Gastrocnemius medialis (tissue), 4 donors: ENCODE measurements at regions not wholly inside any gene's neighbourhood (a gene's known extent, or its start where the extent isn't known, plus 50 kb on each side); places are given as distances from the start of the nearest gene placed in this dataset.

Experiments used
- POLR2A ChIP-seq, 2 donors: fragments of 450-650 bp; IDR thresholded peaks; one replicate each; pipeline ENCODE4 v1.6.1; 2017; ENCODE audit warnings: antibody characterized with exemption in 2 of 2, mild to moderate bottlenecking in 2 of 2, moderate library complexity in 2 of 2
- TF ChIP-seq, protein P1 (sequence below), 5 experiments: fragments of 450-650 bp in 3 of 5; fragments of 200-600 bp in 2 of 5; sonication (generic) in 2 of 5; IDR thresholded peaks in 4 of 5; conservative IDR thresholded peaks in 1 of 5; 1 replicate in 4 of 5; 2 replicates in 1 of 5; pipeline ENCODE4 v1.5.1; 2016 to 2019; ENCODE audit warnings: antibody characterized with exemption in 5 of 5, mild to moderate bottlenecking in 3 of 5, moderate library complexity in 3 of 5

DNA sequence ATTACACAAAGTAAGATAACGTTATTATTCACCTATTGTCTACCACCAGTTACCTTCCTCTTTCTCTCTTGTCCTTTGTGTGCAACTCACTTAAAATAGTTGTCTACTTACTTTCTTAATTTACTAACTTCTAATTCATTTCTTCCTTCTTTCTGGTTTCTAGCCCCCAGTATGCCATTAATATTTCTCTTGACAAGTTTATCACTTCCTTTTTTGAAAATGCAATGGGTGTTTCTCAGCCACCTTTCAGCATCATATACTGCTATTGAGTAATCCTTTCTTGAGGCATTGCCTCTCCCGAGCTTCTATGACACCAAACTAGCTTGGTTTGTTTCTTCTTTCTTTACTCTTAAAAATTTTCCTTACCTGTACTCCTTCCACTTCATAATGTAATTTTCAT lies 633.6 kb downstream of the TMTC2 start:
- TF ChIP-seq, protein P1, sequence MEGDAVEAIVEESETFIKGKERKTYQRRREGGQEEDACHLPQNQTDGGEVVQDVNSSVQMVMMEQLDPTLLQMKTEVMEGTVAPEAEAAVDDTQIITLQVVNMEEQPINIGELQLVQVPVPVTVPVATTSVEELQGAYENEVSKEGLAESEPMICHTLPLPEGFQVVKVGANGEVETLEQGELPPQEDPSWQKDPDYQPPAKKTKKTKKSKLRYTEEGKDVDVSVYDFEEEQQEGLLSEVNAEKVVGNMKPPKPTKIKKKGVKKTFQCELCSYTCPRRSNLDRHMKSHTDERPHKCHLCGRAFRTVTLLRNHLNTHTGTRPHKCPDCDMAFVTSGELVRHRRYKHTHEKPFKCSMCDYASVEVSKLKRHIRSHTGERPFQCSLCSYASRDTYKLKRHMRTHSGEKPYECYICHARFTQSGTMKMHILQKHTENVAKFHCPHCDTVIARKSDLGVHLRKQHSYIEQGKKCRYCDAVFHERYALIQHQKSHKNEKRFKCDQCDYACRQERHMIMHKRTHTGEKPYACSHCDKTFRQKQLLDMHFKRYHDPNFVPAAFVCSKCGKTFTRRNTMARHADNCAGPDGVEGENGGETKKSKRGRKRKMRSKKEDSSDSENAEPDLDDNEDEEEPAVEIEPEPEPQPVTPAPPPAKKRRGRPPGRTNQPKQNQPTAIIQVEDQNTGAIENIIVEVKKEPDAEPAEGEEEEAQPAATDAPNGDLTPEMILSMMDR (IDR thresholded peaks at IDR 0.05 in 4 of 5, conservative IDR thresholded peaks at IDR 0.05 in 1 of 5): no peak
- no peak for TF ChIP-seq POLR2A (IDR thresholded peaks at IDR 0.05)
